HepG2 (cell line): ENCODE measurements at regions not wholly inside any gene's neighbourhood (a gene's known extent, or its start where the extent isn't known, plus 50 kb on each side); places are given as distances from the start of the nearest gene placed in this dataset.

Experiments
- ATAC-seq: fragments of 200-7000 bp; cut with Tn5 transposase; 3 replicates; pipeline ENCODE4 v1.9.1; 2020; ENCODE audit warnings: mild to moderate bottlenecking, moderate library complexity
- BruUV-seq: library from RNA; stranded (reverse); fragments of 400-500 nt; replicated peaks from 2 replicates; lab custom pipeline; 2021; lab: Mats Ljungman, UMichigan
- CTCF ChIA-PET: fragments of 300-600 bp; formaldehyde crosslinking; extraction: SDS; loops from one replicate; lab custom pipeline; 2021; ENCODE audit warnings: low total read pairs, inconsistent platforms, low intra/inter-chr PET ratio; lab: Yijun Ruan, JAX
- POLR2A ChIA-PET: fragments of 350-600 bp; sonication (Branson Sonifier 250); formaldehyde crosslinking; loops from one replicate; lab custom pipeline; 2020; ENCODE audit warnings: antibody characterized with exemption, inconsistent platforms; lab: Yijun Ruan, JAX
- DNase-seq: peaks from one replicate; pipeline ENCODE4 v3.0.0-alpha.2; 2015; ENCODE audit warnings: low spot score
- FAIRE-seq: peaks from 3 replicates; lab custom pipeline; 2011; peaks lifted over from hg19 to GRCh38; lab: Jason Lieb, UNC
- H2AFZ ChIP-seq: one replicate; pipeline ENCODE4 v1.6.1; 2011; ENCODE audit warnings: low read length, inconsistent platforms
- H3K27ac ChIP-seq: fragments of 300-600 bp; 3 replicates; pipeline ENCODE4 v1.8.0; 2011; ENCODE audit warnings: mixed run types, mild to moderate bottlenecking, mixed read lengths, low read length, inconsistent platforms; ENCODE audit not compliant: insufficient read depth; ENCODE audit errors: extremely low read length
- H3K27me3 ChIP-seq, 2 experiments: fragments of 200-600 bp in 1 of 2; 2 replicates in 1 of 2; 3 replicates in 1 of 2; pipeline versions ENCODE4 v1.6.0 to v1.8.0; 2011; ENCODE audit warnings: low read length in 2 of 2, mild to moderate bottlenecking in 2 of 2, moderate library complexity in 2 of 2, inconsistent platforms in 1 of 2; ENCODE audit not compliant: insufficient read depth in 2 of 2, control insufficient read depth in 1 of 2
- H3K36me3 ChIP-seq, 2 experiments: fragments of 200-600 bp in 1 of 2; replicated peaks in 1 of 2; 2 replicates in 1 of 2; 3 replicates in 1 of 2; pipeline versions ENCODE4 v1.5.1 to v1.8.0; 2011; ENCODE audit warnings: low read length in 2 of 2, inconsistent platforms in 1 of 2; ENCODE audit not compliant: insufficient read depth in 2 of 2, control insufficient read depth in 1 of 2
- H3K4me1 ChIP-seq: 2 replicates; pipeline ENCODE4 v1.5.1; 2012; ENCODE audit warnings: low read length, inconsistent platforms; ENCODE audit not compliant: insufficient read depth
- H3K4me2 ChIP-seq: 2 replicates; pipeline ENCODE4 v1.6.0; 2011; ENCODE audit warnings: low read depth, low read length, inconsistent platforms
- H3K4me3 ChIP-seq, 3 experiments: fragments of 200-600 bp in 1 of 3; sonication (generic), shearing (Covaris generic) in 1 of 3; replicated peaks in 1 of 3; 2 replicates each; pipeline ENCODE4 v1.5.1; 2011 to 2016; ENCODE audit warnings: low read length in 3 of 3, inconsistent platforms in 2 of 3, low read depth in 2 of 3, mild to moderate bottlenecking in 2 of 3, control low read depth in 1 of 3, mixed read lengths in 1 of 3; ENCODE audit not compliant: insufficient read depth in 1 of 3
- H3K79me2 ChIP-seq: one replicate; pipeline ENCODE4 v1.6.1; 2011; ENCODE audit warnings: low read length, inconsistent platforms; ENCODE audit not compliant: insufficient read depth
- H3K9ac ChIP-seq: 2 replicates; pipeline ENCODE4 v1.6.0; 2011; ENCODE audit warnings: mild to moderate bottlenecking, low read depth, low read length, inconsistent platforms; ENCODE audit not compliant: insufficient read depth
- H3K9me3 ChIP-seq: 2 replicates; pipeline ENCODE4 v1.5.1; 2012; ENCODE audit warnings: mild to moderate bottlenecking, low read length
- H4K20me1 ChIP-seq: 2 replicates; pipeline ENCODE4 v1.6.0; 2011; ENCODE audit warnings: inconsistent platforms, mild to moderate bottlenecking, low read length, moderate library complexity; ENCODE audit not compliant: insufficient read depth
- ATF7-NPFF ChIP-seq: sonication (generic); formaldehyde crosslinking; IDR thresholded peaks from 2 replicates; pipeline ENCODE4 v1.8.1; 2023; ENCODE audit warnings: mild to moderate bottlenecking, low read depth, missing genetic modification reagents, moderate library complexity
- BRCA1 ChIP-seq: sonication (generic); formaldehyde crosslinking; IDR thresholded peaks from 2 replicates; pipeline ENCODE4 v1.4.0; 2020; ENCODE audit warnings: missing genetic modification reagents
- GATAD2A ChIP-seq: IDR thresholded peaks from 2 replicates; pipeline ENCODE4 v1.6.1; 2016
- HIVEP1 ChIP-seq: sonication (generic); formaldehyde crosslinking; IDR thresholded peaks from 2 replicates; pipeline ENCODE4 v1.4.0; 2020; ENCODE audit warnings: mild to moderate bottlenecking, missing genetic modification reagents
- RNF2 ChIP-seq: fragments of 450-650 bp; conservative IDR thresholded peaks from 2 replicates; pipeline ENCODE4 v1.6.1; 2016; ENCODE audit warnings: low read depth
- SCMH1 ChIP-seq: sonication (generic); formaldehyde crosslinking; IDR thresholded peaks from 2 replicates; pipeline ENCODE4 v1.9.0; 2021; ENCODE audit warnings: missing genetic modification reagents, mild to moderate bottlenecking, borderline replicate concordance
- SMC3 ChIP-seq: IDR thresholded peaks from 2 replicates; pipeline ENCODE4 v1.6.1; 2011; ENCODE audit warnings: low read length, improper control_type of control experiment
- TCF7L2 ChIP-seq: IDR thresholded peaks from 2 replicates; pipeline ENCODE4 v1.6.1; 2011; ENCODE audit warnings: mild to moderate bottlenecking, low read depth, low read length, moderate library complexity
- ZNF496 ChIP-seq: sonication (generic); formaldehyde crosslinking; IDR thresholded peaks from 2 replicates; pipeline ENCODE4 v1.8.1; 2023; ENCODE audit warnings: mild to moderate bottlenecking, moderate library complexity, missing genetic modification reagents; ENCODE audit not compliant: insufficient replicate concordance
- ZNF556 ChIP-seq: sonication (generic); formaldehyde crosslinking; IDR thresholded peaks from 2 replicates; pipeline ENCODE4 v1.4.0; 2020; ENCODE audit warnings: mild to moderate bottlenecking, missing genetic modification reagents, borderline replicate concordance
- ZNF678 ChIP-seq: sonication (generic); formaldehyde crosslinking; IDR thresholded peaks from 2 replicates; pipeline ENCODE4 v1.4.0; 2020; ENCODE audit warnings: mild to moderate bottlenecking, missing genetic modification reagents
- ZNF737 ChIP-seq: sonication (generic); formaldehyde crosslinking; IDR thresholded peaks from 2 replicates; pipeline ENCODE4 v1.5.0; 2020; ENCODE audit warnings: missing genetic modification reagents, mild to moderate bottlenecking, borderline replicate concordance
- ZNF790 ChIP-seq: sonication (generic); formaldehyde crosslinking; IDR thresholded peaks from 2 replicates; pipeline ENCODE4 v1.8.0; 2022; ENCODE audit warnings: missing genetic modification reagents, mild to moderate bottlenecking, borderline replicate concordance
- ZNF839 ChIP-seq: sonication (generic); formaldehyde crosslinking; IDR thresholded peaks from 2 replicates; pipeline ENCODE4 v1.4.0; 2020; ENCODE audit warnings: missing genetic modification reagents, mild to moderate bottlenecking, borderline replicate concordance
- WGBS: methylation state at CpG from one replicate; pipeline ENCODE4 v1.1.6; 2017; ENCODE audit warnings: low lambda C conversion rate; 5-methylcytosine and 5-hydroxymethylcytosine counted together
- in situ Hi-C: cut with HindIII; loops from 2 replicates; pipeline ENCODE4 v1.10.0; 2017; ENCODE audit warnings: low pct_unique_long_range_greater_than_20kb; ENCODE audit not compliant: extremely low pct_ligation_motif_present
- intact Hi-C: fragments of 100-400 bp; cut with micrococcal nuclease; formaldehyde crosslinking; loops from one replicate; pipeline ENCODE4 v1.10.0; 2022; ENCODE audit not compliant: unreplicated experiment
- TF ChIP-seq, protein P1 (sequence below): sonication (generic); formaldehyde crosslinking; IDR thresholded peaks from 2 replicates; pipeline ENCODE4 v1.4.0; 2020; ENCODE audit warnings: missing genetic modification reagents, borderline replicate concordance
- TF ChIP-seq, protein P2 (sequence below): sonication (generic); formaldehyde crosslinking; IDR thresholded peaks from 2 replicates; pipeline ENCODE4 v1.4.0; 2020; ENCODE audit warnings: mild to moderate bottlenecking, missing genetic modification reagents

DNA sequence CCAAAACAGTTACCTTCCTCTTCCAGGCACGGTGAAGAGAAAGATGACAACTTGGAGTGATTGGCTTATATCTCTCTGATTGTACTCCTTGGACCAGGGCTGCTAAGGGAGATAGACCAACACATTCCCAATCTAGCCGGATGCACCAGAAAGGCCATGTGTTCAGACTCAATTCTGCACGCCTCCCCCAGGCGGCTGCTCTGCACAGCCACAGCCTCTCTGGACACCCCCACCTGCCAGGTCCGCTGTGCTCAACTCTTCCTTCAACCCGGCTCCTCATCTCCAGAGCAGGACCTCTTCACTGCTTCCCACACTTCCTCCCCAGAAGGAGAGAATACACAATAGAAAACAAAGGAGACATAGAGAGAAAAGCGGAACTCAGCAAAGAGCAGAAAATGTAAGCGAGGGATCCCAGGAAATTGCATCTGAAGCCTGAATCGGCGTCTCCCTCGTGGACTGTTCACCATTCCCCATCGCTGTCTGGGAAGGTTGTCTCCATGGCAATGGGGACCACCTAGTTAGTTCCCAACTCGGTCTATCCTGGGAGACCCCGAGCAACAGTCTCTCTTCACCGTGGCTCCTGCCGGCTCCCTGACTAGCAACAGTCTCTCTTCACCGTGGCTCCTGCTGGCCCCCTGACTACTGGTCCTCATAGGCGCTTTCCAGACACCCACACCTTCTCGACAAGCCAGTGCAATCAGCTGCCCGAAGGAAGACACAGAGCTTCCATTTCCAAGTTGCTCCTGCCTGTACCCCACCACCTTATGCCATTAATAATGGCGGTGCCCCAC, 361.7 kb upstream of the MYT1L start:
- WGBS, result 26% methylated on average over 21 of the region's 21 CpGs
- Histone ChIP-seq H3K9me3 (no peaks in the 10 kb centered on the region), H3K36me3 (no peaks in the 10 kb centered on the region), H2AFZ (no peak overlapping the region), H3K4me2 (no peak overlapping the region), H4K20me1 (peaks cover 3% of the 10 kb centered on the region; the same call in 1 of the 2 replicates), H3K79me2 (no peaks in the 10 kb centered on the region), H3K27ac (no peak overlapping the region), H3K4me3 (no peak overlapping the region), H3K4me1 (no peaks in the 10 kb centered on the region), H3K9ac (no peak overlapping the region), H3K27me3 (peaks cover 4 to 84% of the 10 kb centered on the region in 2 experiments)
- ChIA-PET CTCF (no interaction called here), POLR2A (no interaction called here)
- no peak for DNase-seq
- ATAC-seq, result no peak
- BruUV-seq, result no TSS peak
- TF ChIP-seq BRCA1 (CRISPR knock-in tag) (no peak), ATF7-NPFF (CRISPR knock-in tag) (no peak), SMC3 (no peak), HIVEP1 (CRISPR knock-in tag) (no peak), RNF2 (no peak), ZNF790 (no peak), ZNF678 (CRISPR knock-in tag) (no peak), ZNF737 (CRISPR knock-in tag) (no peak), TCF7L2 (no peak), SCMH1 (no peak), GATAD2A (no peak), ZNF839 (CRISPR knock-in tag) (no peak), ZNF556 (no peak), ZNF496 (CRISPR knock-in tag) (no peak)
- TF ChIP-seq, protein P1, sequence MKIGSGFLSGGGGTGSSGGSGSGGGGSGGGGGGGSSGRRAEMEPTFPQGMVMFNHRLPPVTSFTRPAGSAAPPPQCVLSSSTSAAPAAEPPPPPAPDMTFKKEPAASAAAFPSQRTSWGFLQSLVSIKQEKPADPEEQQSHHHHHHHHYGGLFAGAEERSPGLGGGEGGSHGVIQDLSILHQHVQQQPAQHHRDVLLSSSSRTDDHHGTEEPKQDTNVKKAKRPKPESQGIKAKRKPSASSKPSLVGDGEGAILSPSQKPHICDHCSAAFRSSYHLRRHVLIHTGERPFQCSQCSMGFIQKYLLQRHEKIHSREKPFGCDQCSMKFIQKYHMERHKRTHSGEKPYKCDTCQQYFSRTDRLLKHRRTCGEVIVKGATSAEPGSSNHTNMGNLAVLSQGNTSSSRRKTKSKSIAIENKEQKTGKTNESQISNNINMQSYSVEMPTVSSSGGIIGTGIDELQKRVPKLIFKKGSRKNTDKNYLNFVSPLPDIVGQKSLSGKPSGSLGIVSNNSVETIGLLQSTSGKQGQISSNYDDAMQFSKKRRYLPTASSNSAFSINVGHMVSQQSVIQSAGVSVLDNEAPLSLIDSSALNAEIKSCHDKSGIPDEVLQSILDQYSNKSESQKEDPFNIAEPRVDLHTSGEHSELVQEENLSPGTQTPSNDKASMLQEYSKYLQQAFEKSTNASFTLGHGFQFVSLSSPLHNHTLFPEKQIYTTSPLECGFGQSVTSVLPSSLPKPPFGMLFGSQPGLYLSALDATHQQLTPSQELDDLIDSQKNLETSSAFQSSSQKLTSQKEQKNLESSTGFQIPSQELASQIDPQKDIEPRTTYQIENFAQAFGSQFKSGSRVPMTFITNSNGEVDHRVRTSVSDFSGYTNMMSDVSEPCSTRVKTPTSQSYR (CRISPR knock-in tag), result no peak
- TF ChIP-seq, protein P2, sequence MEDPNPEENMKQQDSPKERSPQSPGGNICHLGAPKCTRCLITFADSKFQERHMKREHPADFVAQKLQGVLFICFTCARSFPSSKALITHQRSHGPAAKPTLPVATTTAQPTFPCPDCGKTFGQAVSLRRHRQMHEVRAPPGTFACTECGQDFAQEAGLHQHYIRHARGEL (CRISPR knock-in tag), result no peak
- intact Hi-C loops, result no loop called here
- FAIRE-seq, result no peak
- in situ Hi-C loops, result no loop called here
